OCI-LY3 (cell line): ENCODE measurements at regions not wholly inside any gene's neighbourhood (a gene's known extent, or its start where the extent isn't known, plus 50 kb on each side); places are given as distances from the start of the nearest gene placed in this dataset.

ENCODE experiments used
- H2AFZ ChIP-seq: fragments of 200-600, 300-600 bp; shearing (Covaris generic); 2 replicates; pipeline ENCODE4 v1.6.0; 2014; ENCODE audit warnings: antibody characterized with exemption, low read depth, low read length
- H3K27ac ChIP-seq: fragments of 200-600, 300-600 bp; sonication (generic); 2 replicates; pipeline ENCODE4 v1.5.1; 2014; ENCODE audit warnings: mild to moderate bottlenecking, low read length, moderate library complexity, mixed read lengths
- H3K27me3 ChIP-seq: fragments of 200-600, 300-600 bp; sonication (generic); 2 replicates; pipeline ENCODE4 v1.6.1; 2014; ENCODE audit warnings: low read depth, low read length, mixed read lengths
- H3K36me3 ChIP-seq: fragments of 200-600, 300-600 bp; sonication (generic); replicated peaks from 2 replicates; pipeline ENCODE3; 2014; ENCODE audit warnings: low read depth, low read length, mixed read lengths
- H3K4me1 ChIP-seq: fragments of 300-600, 200-600 bp; sonication (generic); 2 replicates; pipeline ENCODE4 v1.6.1; 2014; ENCODE audit warnings: low read length, mixed read lengths
- H3K4me2 ChIP-seq: fragments of 200-600, 300-600 bp; sonication (generic); 2 replicates; pipeline ENCODE4 v1.6.1; 2014; ENCODE audit warnings: low read length, mixed read lengths
- H3K4me3 ChIP-seq: fragments of 300-600, 200-600 bp; sonication (generic); 2 replicates; pipeline ENCODE4 v1.5.1; 2014; ENCODE audit warnings: antibody characterized with exemption, mild to moderate bottlenecking, low read length, moderate library complexity
- H3K79me2 ChIP-seq: fragments of 300-600, 200-600 bp; shearing (Covaris generic); 2 replicates; pipeline ENCODE4 v1.6.1; 2014; ENCODE audit warnings: mild to moderate bottlenecking, low read length, mixed read lengths
- H3K9ac ChIP-seq: fragments of 300-600, 200-600 bp; shearing (Covaris generic); 2 replicates; pipeline ENCODE4 v1.6.0; 2014; ENCODE audit warnings: mild to moderate bottlenecking, low read length, moderate library complexity
- H3K9me3 ChIP-seq: fragments of 200-600, 300-600 bp; shearing (Covaris generic); 2 replicates; pipeline ENCODE4 v1.6.1; 2014; ENCODE audit warnings: low read length, mixed read lengths; ENCODE audit not compliant: insufficient read depth
- H4K20me1 ChIP-seq: fragments of 200-600, 300-600 bp; sonication (generic); 2 replicates; pipeline ENCODE4 v1.6.1; 2016; ENCODE audit warnings: low read length, mixed read lengths; ENCODE audit not compliant: insufficient read depth
- CTCF ChIP-seq: fragments of 200-600, 300-600 bp; sonication (generic); IDR thresholded peaks from 2 replicates; pipeline ENCODE4 v1.5.1; 2014; ENCODE audit warnings: antibody characterized with exemption, low read length, low read depth
- EZH2phosphoT487 ChIP-seq: fragments of 200-600 bp; shearing (Covaris generic); IDR thresholded peaks from 2 replicates; pipeline ENCODE4 v1.6.1; 2018; ENCODE audit warnings: antibody characterized with exemption, mixed run types, low read depth

GRCh38 chr5:23318960-23319359 lies 188.4 kb upstream of the PRDM9 start:
- H3K27ac ChIP-seq = no peak overlapping the region
- H3K36me3 ChIP-seq = no peaks in the 10 kb centered on the region
- H3K4me2 ChIP-seq = no peak overlapping the region
- H4K20me1 ChIP-seq = no peaks in the 10 kb centered on the region
- TF ChIP-seq CTCF (no peak), EZH2phosphoT487 (no peak)
- H2AFZ ChIP-seq = no peak overlapping the region
- H3K4me1 ChIP-seq = no peaks in the 10 kb centered on the region
- no peak overlapping the region for H3K4me3 ChIP-seq
- no peaks in the 10 kb centered on the region for H3K27me3 ChIP-seq
- H3K79me2 ChIP-seq = no peaks in the 10 kb centered on the region
- H3K9ac ChIP-seq = no peak overlapping the region
- H3K9me3 ChIP-seq = no peaks in the 10 kb centered on the region

- no peak overlapping the region for H3K4me2 ChIP-seq
- H3K9me3 ChIP-seq = no peaks in the 10 kb centered on the region
- H3K27me3 ChIP-seq = no peaks in the 10 kb centered on the region
- H3K9ac ChIP-seq = no peak overlapping the region
- no peak overlapping the region for H2AFZ ChIP-seq
- H3K27ac ChIP-seq = no peak overlapping the region
- no peak overlapping the region for H3K4me3 ChIP-seq
- no peaks in the 10 kb centered on the region for H3K79me2 ChIP-seq
- H3K36me3 ChIP-seq = no peaks in the 10 kb centered on the region
- no peaks in the 10 kb centered on the region for H4K20me1 ChIP-seq
- no peaks in the 10 kb centered on the region for H3K4me1 ChIP-seq
- TF ChIP-seq EZH2phosphoT487 = no peak
- TF ChIP-seq CTCF = no peak
These were observed 189.2 kb upstream of the PRDM9 start for GRCh38 chr5:23318166-23318565.

GRCh38 chr5:23316060-23316591 lies 191.3 kb upstream of the PRDM9 start:
- H3K36me3 ChIP-seq = no peaks in the 10 kb centered on the region

GRCh38 chr5:23314827-23315226 lies 192.6 kb upstream of the PRDM9 start:
- Histone ChIP-seq H3K9ac (no peak overlapping the region), H4K20me1 (no peaks in the 10 kb centered on the region), H3K9me3 (no peaks in the 10 kb centered on the region), H3K27me3 (no peaks in the 10 kb centered on the region), H3K4me2 (no peak overlapping the region), H3K4me3 (no peak overlapping the region), H3K79me2 (no peaks in the 10 kb centered on the region), H3K4me1 (no peaks in the 10 kb centered on the region), H3K27ac (no peak overlapping the region), H3K36me3 (no peaks in the 10 kb centered on the region), H2AFZ (no peak overlapping the region)
- TF ChIP-seq CTCF (no peak), EZH2phosphoT487 (no peak)

More at GRCh38 chr5:23316060-23316591, 191.3 kb upstream of the PRDM9 start:
- H3K79me2 ChIP-seq = no peaks in the 10 kb centered on the region
- no peaks in the 10 kb centered on the region for H3K4me1 ChIP-seq
- no peak overlapping the region for H3K9ac ChIP-seq
- no peak overlapping the region for H3K4me3 ChIP-seq
- H3K4me2 ChIP-seq = no peak overlapping the region
- TF ChIP-seq EZH2phosphoT487 (no peak), CTCF (no peak)
- H3K9me3 ChIP-seq = no peaks in the 10 kb centered on the region
- no peaks in the 10 kb centered on the region for H4K20me1 ChIP-seq
- H3K27ac ChIP-seq = no peak overlapping the region
- no peaks in the 10 kb centered on the region for H3K27me3 ChIP-seq
- H2AFZ ChIP-seq = no peak overlapping the region
